GM18519 (cell line): ENCODE measurements at regions not wholly inside any gene's neighbourhood (a gene's known extent, or its start where the extent isn't known, plus 50 kb on each side); places are given as distances from the start of the nearest gene placed in this dataset.

ENCODE experiments used
- ATAC-seq: cut with Tn5 transposase; IDR thresholded peaks from one replicate; pipeline ENCODE4 v1.9.1; 2021; ENCODE audit warnings: mild to moderate bottlenecking, moderate library complexity; ENCODE audit not compliant: unreplicated experiment, low FRiP score

DNA sequence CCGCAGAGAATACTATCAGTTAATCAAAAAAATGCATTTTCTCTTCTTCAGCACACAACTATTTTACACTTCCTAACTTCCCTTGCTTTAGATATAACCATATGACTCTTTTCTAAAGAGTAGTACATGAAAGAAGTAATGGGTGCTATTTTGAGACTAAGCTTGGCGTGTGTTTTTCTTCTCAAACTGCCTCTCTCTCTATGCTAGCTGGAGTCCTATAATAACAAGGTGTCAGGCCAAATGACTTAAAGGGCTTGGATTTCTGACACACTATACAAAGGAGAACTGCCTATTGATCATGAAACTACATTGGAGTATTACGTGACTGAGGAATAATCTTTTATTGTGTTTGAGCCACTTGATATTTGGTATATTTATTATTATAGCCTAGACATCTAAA, 1330.1 kb upstream of the SPRY2 start:
- ATAC-seq = no peak

DNA sequence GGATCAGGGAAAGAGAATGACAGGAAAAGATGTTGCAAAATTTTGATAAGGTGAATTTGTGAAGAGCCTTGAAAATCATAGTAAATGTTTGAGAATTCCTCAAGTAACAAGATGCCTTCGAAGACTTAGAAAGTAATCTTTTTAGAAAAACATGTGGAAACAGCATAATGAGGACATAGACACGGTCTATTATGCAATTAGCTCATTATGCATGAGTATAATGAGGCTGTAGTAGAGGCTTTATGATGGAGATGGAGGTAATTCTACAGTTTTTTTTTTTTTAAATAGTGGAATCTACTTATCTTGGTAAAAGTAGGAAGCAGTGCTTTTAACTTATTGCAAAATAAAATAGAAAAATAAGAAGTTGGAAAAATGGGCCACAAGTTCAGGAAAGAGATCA, 1329.1 kb upstream of the SPRY2 start:
- ATAC-seq = no peak

DNA sequence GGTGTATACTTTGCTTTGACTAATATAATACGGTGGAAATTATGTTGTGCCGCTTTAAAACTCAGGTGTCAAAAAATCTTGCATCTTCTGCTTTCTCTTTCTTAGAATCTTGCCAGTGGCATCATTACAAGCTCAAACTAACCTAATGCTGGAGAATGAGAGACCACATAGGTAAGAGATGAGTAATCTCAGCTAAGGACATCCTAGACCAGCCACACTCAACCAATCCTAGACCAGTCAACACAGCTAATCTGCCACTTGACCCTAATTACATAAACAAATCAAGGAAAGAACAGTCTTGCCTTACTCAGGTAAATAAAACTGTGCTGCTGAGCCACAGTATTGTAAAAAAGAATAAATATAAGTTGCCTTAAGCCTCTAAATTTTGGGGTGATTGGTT, 1323.9 kb upstream of the SPRY2 start:
- no peak for ATAC-seq

DNA sequence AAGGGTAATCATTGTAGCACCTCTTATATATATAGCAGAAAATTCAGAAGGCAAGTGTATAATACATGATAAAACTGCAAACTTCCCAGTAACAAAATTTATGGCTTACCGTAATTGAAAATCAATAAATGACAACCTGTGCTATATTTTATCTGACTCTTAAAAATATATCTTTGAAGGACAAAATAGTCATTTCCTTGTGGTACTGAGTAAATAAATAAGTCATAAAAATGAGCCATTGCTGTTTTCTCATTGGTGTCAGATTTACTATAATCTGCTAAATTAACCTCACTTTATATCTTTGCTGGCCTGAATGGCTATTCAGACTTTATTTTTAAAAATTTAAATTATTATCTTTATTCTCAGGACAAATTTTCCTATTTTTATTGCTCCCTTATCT, 1319.1 kb upstream of the SPRY2 start:
- no peak for ATAC-seq

- ATAC-seq = no peak
These were observed 1317.9 kb upstream of the SPRY2 start for GRCh38 chr13:81658598-81659370.

- no peak for ATAC-seq
These were observed 1299.2 kb upstream of the SPRY2 start for GRCh38 chr13:81639984-81640582.

DNA sequence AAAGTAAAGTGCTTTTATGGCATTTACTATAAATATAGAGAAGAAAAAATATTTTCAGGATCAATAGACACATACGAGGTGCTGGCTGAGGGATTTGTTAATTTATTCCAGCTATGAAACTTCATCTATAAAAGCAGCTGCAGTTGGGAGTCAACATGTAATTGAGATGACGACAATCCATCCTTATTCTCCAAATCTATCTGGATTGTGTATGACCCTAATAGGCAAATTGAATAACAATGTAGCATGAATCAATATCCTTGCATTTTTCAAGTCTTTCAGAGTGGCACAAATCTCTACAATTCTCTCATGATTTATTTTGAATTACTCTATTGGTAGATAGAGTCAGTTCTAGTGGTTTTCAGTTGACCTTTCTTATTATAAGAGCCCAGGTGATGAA, 1296.5 kb upstream of the SPRY2 start:
- no peak for ATAC-seq

DNA sequence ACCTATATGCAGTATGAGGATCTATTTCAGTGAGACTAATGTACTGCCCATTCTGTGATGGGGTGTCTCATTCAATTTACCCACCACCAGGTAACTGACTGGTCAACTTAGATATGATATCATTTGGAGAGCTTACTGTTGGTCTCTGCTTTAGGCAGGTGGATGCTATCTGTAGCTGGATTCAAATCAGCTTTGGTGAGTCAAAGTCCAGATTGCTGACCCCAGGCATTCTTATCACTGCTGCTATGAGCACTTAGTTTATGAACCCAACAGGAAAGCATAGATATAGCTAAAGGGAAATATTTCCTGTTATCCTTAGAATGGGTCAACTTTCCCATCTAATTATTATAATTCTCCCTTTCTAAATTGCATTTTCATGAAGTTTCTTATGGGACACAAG, 1295.2 kb upstream of the SPRY2 start:
- no peak for ATAC-seq

DNA sequence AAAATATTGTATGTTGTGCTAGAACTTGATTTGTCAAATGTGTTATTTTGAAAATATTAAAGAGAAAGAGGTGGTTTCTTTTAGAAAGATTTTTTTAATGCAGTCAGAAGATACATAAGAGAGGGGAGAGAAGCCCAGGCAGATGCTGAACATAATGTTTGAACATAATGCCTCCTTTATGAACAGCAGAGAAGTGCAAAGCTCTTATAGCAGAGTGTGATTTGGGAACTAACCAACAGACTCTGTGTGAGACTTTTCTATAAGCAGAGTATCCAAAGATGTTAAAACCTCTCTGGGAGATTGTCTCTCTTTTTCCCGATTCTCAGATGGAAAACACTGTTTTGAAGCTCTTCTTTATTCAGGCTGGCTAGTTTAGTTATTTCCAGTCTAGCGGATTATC, 1274.1 kb upstream of the SPRY2 start:
- ATAC-seq = no peak

GRCh38 chr13:81610644-81611043, 1269.7 kb upstream of the SPRY2 start:
- no peak for ATAC-seq

- ATAC-seq = no peak
These were observed 1268.4 kb upstream of the SPRY2 start for GRCh38 chr13:81609335-81609734.

GRCh38 chr13:81606074-81606473, 1265.1 kb upstream of the SPRY2 start:
- no peak for ATAC-seq

DNA sequence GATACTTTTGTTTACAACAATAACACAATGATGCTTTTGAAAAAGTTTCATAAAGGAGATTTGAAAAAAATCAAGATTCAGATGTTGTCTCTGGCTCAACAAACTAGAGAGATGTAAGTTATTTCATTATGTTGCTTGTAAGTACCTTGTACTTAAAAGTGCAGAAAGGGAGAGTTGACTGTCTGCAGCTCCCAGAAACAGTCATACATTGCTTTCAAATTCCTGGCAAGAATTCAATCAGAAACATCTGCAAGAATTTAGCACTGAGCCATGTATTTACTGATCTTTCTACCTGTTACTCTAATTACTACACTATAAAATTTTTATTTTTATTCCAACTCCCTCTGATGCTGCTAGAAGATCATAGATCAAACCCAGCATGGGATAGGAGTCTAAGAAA, 1261.3 kb upstream of the SPRY2 start:
- no peak for ATAC-seq

GRCh38 chr13:81597101-81597500, 1256.2 kb upstream of the SPRY2 start:
- no peak for ATAC-seq

DNA sequence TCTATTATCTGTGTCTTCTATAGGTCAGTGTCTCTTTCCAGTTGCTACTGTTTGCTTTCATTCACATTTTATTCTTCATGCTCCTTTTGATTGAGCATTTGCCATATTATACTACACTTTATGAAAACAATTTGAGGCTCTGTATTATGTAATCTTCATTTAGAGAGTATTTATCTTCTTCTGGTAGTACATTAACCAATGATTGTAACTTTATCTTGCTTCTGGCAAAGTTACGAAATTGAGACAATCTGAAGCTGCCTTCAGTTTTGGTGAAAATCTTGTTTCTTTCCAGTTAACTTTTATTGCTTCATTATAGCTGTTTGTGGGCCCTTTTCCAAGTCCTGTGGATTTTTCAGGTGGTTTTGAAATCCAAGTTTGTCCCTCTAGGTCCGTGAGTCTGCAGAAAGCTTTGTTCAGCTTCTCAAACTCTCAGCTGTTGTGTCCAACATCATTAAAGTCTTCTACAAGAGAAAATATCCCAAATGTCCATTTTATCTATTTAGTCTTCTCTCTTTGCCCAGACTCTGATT, 1255.4 kb upstream of the SPRY2 start:
- ATAC-seq = no peak

DNA sequence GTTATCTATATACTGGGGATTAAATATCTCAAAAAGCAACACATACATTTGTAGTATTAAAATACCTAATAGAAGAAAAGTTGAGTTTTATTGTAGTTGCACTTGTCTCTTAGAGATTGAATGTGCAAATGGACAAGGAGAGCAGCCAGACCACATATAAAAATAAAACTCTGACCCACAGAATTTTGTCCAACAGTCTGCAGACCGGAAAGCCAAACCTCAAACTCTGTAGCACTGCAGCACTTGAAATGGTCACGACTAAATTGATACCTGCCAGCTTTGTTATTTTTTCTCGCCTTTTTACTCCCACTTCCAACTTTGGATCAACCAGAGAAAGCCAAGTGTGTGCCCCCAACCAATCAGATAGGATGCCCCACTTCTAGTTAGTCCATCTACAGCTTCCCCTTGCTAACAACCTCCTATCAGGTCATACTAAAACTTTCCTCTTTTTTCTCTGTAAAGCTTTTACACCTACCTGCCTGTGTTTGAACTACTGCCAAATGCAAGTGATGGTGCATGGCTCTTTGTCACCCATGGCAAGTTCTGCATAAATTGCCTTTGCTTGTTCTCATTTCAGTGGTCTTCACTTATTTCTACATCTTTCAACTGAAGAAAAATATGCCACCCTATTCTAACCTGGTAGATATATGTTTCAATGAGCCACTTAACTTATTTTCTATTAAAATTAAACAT, 1250.7 kb upstream of the SPRY2 start:
- no peak for ATAC-seq

DNA sequence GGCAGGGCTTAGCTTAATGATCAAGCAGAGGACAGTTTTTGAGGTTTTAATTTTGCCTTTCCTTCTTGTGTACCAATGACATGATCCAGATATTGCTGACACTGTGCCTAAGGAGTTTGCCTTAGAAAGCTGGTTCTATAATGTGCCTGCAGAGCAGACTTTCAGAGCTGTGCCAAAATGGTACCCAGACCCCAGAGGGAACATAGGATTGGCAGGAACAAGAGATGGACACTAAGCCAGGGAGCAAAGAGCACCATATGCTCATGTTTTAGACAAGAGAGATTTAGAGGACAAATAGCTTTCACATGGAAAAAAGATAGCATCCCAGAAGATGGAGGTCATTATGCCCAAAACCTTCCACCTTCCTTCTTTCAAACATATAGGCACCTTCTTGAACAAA, 1241.5 kb upstream of the SPRY2 start:
- ATAC-seq = no peak

DNA sequence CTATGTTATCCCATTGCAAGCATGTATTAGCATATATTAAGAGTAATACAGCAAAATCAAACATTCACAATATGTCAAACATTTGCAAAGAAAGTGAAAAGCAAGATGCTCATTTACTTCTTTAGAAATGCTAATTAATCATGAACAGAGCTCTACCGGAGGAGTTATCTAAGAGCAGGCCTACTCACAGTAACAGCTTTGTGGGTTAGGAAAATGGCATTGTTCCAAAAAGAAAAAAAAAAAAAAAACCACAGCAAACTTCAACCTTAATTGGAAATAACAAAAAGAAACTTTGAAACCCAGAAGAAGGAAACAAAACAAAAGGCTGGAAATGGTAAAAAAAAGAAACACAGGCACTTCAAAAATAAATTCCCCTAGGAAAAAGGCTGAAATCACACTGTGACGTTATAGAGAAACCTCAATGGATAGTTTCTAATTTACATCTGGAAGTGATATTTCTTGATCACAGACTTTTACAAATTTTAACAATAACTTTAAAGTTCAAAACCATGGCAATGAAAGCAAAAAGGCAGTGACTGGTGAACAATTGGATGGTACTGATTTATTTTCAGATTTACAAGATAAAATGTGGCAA, 1236.8 kb upstream of the SPRY2 start:
- no peak for ATAC-seq

DNA sequence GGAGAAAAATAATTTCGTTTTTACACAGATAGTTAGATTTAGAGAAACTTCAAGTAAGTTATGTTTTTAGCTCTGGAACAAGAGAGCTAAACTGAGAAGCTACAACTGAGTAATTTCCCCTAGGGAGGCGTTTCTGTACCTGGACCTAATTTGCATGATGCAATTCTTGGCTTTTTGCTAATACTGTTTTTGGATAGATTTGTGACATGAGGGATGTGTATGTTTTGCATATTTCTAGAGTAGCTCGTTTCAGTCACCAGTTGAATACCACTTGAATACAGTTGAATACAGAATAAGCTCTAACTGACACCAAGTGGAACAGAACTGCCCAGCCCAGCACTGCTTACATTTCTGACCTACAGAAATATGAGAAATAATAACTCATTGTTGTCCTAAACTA, 1227.9 kb upstream of the SPRY2 start:
- ATAC-seq = no peak

DNA sequence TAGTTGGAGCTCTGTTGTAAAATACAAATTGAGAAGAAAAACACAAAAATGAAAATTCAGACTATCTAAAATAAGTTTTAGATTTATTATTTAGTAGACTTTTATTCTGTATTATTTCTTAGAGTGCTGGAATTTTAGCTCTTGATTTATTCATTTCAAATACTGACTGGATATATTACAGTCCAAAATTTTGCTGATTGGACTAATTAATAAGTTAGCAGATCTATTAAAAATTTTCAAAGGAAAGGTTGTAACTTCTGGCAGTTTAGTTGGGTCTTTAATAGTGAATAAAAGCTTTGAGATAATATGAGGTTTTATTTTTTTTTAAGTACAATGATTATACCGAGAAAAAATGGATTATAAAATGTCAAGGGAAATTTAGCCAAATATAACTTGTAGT, 1224.9 kb upstream of the SPRY2 start:
- no peak for ATAC-seq

DNA sequence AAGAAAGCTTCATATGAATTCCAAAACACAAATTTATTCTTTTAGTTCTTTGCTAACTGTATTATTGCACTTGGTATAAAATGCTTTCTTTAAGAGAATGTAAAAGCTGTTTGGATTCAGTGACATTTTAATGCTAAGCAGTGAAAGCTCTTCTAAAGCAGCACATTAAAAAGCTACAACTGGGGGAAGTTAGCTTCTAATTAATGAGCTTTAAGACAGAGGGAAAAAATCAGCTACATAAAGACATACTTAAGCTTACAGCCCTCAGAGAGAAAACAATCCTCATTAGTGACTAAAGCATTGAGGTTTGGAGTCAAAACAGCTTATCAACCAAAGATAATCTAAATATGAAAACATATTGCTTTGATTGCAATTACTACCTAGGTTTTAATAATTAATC, 1222.2 kb upstream of the SPRY2 start:
- no peak for ATAC-seq
